NCI-H2171 (cell line): ENCODE measurements at regions not wholly inside any gene's neighbourhood (a gene's known extent, or its start where the extent isn't known, plus 50 kb on each side); places are given as distances from the start of the nearest gene placed in this dataset.

ENCODE experiments used
- DNase-seq: peaks from one replicate; lab custom pipeline; 2025; lab: John Stamatoyannopoulos, UW

GRCh38 chr12:115364921-115365320 lies 680.9 kb upstream of the TBX3 start:
- no peak for DNase-seq

- no peak for DNase-seq
Observed at GRCh38 chr12:115362339-115362976, 678.5 kb upstream of the TBX3 start.

GRCh38 chr12:115357681-115358080 lies 673.7 kb upstream of the TBX3 start:
- no peak for DNase-seq

- DNase-seq: no peak
Observed at GRCh38 chr12:115355301-115355700, 671.3 kb upstream of the TBX3 start.

- no peak for DNase-seq
Observed at GRCh38 chr12:115354007-115354890, 670.3 kb upstream of the TBX3 start.

GRCh38 chr12:115353467-115353866 lies 669.5 kb upstream of the TBX3 start:
- no peak for DNase-seq

- DNase-seq: no peak
Observed at GRCh38 chr12:115351514-115352077, 667.6 kb upstream of the TBX3 start.

GRCh38 chr12:115349711-115350110 lies 665.7 kb upstream of the TBX3 start:
- no peak for DNase-seq

- no peak for DNase-seq
Observed at GRCh38 chr12:115348301-115348700, 664.3 kb upstream of the TBX3 start.

- no peak for DNase-seq
Observed at GRCh38 chr12:115343601-115344000, 659.6 kb upstream of the TBX3 start.

- DNase-seq: no peak
Observed at GRCh38 chr12:115343008-115343407, 659.0 kb upstream of the TBX3 start.

GRCh38 chr12:115341442-115341841 lies 657.5 kb upstream of the TBX3 start:
- DNase-seq: no peak

- no peak for DNase-seq
Observed at GRCh38 chr12:115338566-115339294, 654.8 kb upstream of the TBX3 start.

GRCh38 chr12:115337693-115338543 lies 653.9 kb upstream of the TBX3 start:
- DNase-seq: no peak

GRCh38 chr12:115336506-115336905 lies 652.5 kb upstream of the TBX3 start:
- DNase-seq: no peak

GRCh38 chr12:115335594-115335993 lies 651.6 kb upstream of the TBX3 start:
- DNase-seq: no peak

GRCh38 chr12:115335048-115335447 lies 651.1 kb upstream of the TBX3 start:
- no peak for DNase-seq

GRCh38 chr12:115332945-115333344 lies 649.0 kb upstream of the TBX3 start:
- DNase-seq: no peak

- no peak for DNase-seq
Observed at GRCh38 chr12:115325858-115326257, 641.9 kb upstream of the TBX3 start.

GRCh38 chr12:115324949-115325593 lies 641.1 kb upstream of the TBX3 start:
- DNase-seq: no peak
